Stimulated activated naive CD8-positive, alpha-beta T cell treated with anti-CD3 and anti-CD28 coated beads, Interleukin-15, Interleukin-2, amounts not matched to agents 100 ng/mL and 50 ng/mL, for 24 hours (primary cell): ENCODE measurements at regions not wholly inside any gene's neighbourhood (a gene's known extent, or its start where the extent isn't known, plus 50 kb on each side); places are given as distances from the start of the nearest gene placed in this dataset.

Experiments used
- H3K27ac Mint-ChIP-seq: one replicate; pipeline ENCODE4 v1.8.0; 2021; ENCODE audit warnings: mild to moderate bottlenecking, mixed read lengths
- H3K27me3 Mint-ChIP-seq: one replicate; pipeline ENCODE4 v1.8.0; 2021; ENCODE audit warnings: mixed read lengths
- H3K36me3 Mint-ChIP-seq: one replicate; pipeline ENCODE4 v1.8.0; 2021; ENCODE audit warnings: low read depth, mixed read lengths
- H3K4me1 Mint-ChIP-seq: one replicate; pipeline ENCODE4 v1.8.0; 2021; ENCODE audit warnings: low read depth, mixed read lengths
- H3K4me3 Mint-ChIP-seq: one replicate; pipeline ENCODE4 v1.8.0; 2021; ENCODE audit warnings: mild to moderate bottlenecking, mixed read lengths
- H3K9me3 Mint-ChIP-seq: one replicate; pipeline ENCODE4 v1.8.0; 2021; ENCODE audit warnings: mixed read lengths

GRCh38 chr21:17981060-17981740 is 162.0 kb upstream of the C21orf91 start:
- no peaks in the 10 kb centered on the region for H3K27me3 Mint-ChIP-seq
- H3K4me1 Mint-ChIP-seq, result no peaks in the 10 kb centered on the region
- H3K36me3 Mint-ChIP-seq, result no peaks in the 10 kb centered on the region
- no peak overlapping the region for H3K27ac Mint-ChIP-seq
- no peaks in the 10 kb centered on the region for H3K9me3 Mint-ChIP-seq
- H3K4me3 Mint-ChIP-seq, result no peak overlapping the region

- H3K36me3 Mint-ChIP-seq, result no peaks in the 10 kb centered on the region
- H3K4me3 Mint-ChIP-seq, result no peak overlapping the region
- H3K27ac Mint-ChIP-seq, result no peak overlapping the region
- H3K27me3 Mint-ChIP-seq, result no peaks in the 10 kb centered on the region
- no peaks in the 10 kb centered on the region for H3K4me1 Mint-ChIP-seq
- H3K9me3 Mint-ChIP-seq, result no peaks in the 10 kb centered on the region
Observed at GRCh38 chr21:17979763-17980162, 160.6 kb upstream of the C21orf91 start.

- Mint-ChIP-seq H3K9me3 (no peaks in the 10 kb centered on the region), H3K4me3 (no peak overlapping the region), H3K27ac (no peak overlapping the region), H3K4me1 (no peaks in the 10 kb centered on the region), H3K36me3 (no peaks in the 10 kb centered on the region), H3K27me3 (no peaks in the 10 kb centered on the region)
Observed at GRCh38 chr21:17978895-17979294, 159.7 kb upstream of the C21orf91 start.

GRCh38 chr21:17976691-17977090 is 157.5 kb upstream of the C21orf91 start:
- Mint-ChIP-seq H3K27me3 (no peaks in the 10 kb centered on the region), H3K4me1 (no peaks in the 10 kb centered on the region), H3K27ac (no peak overlapping the region), H3K36me3 (no peaks in the 10 kb centered on the region), H3K4me3 (no peak overlapping the region), H3K9me3 (no peaks in the 10 kb centered on the region)

- H3K27me3 Mint-ChIP-seq, result no peaks in the 10 kb centered on the region
- no peaks in the 10 kb centered on the region for H3K36me3 Mint-ChIP-seq
- no peak overlapping the region for H3K27ac Mint-ChIP-seq
- no peak overlapping the region for H3K4me3 Mint-ChIP-seq
- no peaks in the 10 kb centered on the region for H3K4me1 Mint-ChIP-seq
- H3K9me3 Mint-ChIP-seq, result no peaks in the 10 kb centered on the region
Observed at GRCh38 chr21:17976139-17976538, 157.0 kb upstream of the C21orf91 start.

GRCh38 chr21:17967319-17967718 is 148.2 kb upstream of the C21orf91 start:
- no peaks in the 10 kb centered on the region for H3K4me1 Mint-ChIP-seq

GRCh38 chr21:17964716-17965115 is 145.6 kb upstream of the C21orf91 start:
- H3K36me3 Mint-ChIP-seq, result no peaks in the 10 kb centered on the region
- no peaks in the 10 kb centered on the region for H3K4me1 Mint-ChIP-seq
- no peaks in the 10 kb centered on the region for H3K27me3 Mint-ChIP-seq
- no peak overlapping the region for H3K4me3 Mint-ChIP-seq
- no peak overlapping the region for H3K27ac Mint-ChIP-seq
- no peaks in the 10 kb centered on the region for H3K9me3 Mint-ChIP-seq

More at GRCh38 chr21:17967319-17967718, 148.2 kb upstream of the C21orf91 start:
- Mint-ChIP-seq H3K36me3 (no peaks in the 10 kb centered on the region), H3K9me3 (no peaks in the 10 kb centered on the region), H3K4me3 (no peak overlapping the region), H3K27me3 (no peaks in the 10 kb centered on the region), H3K27ac (no peak overlapping the region)

- Mint-ChIP-seq H3K27ac (no peak overlapping the region), H3K9me3 (no peaks in the 10 kb centered on the region), H3K4me1 (no peaks in the 10 kb centered on the region), H3K36me3 (no peaks in the 10 kb centered on the region), H3K4me3 (no peak overlapping the region), H3K27me3 (no peaks in the 10 kb centered on the region)
Observed at GRCh38 chr21:17964199-17964598, 145.0 kb upstream of the C21orf91 start.

GRCh38 chr21:17950591-17950990 is 131.4 kb upstream of the C21orf91 start:
- no peak overlapping the region for H3K27ac Mint-ChIP-seq
- H3K27me3 Mint-ChIP-seq, result no peaks in the 10 kb centered on the region

GRCh38 chr21:17949421-17949820 is 130.3 kb upstream of the C21orf91 start:
- peaks cover 3% of the 10 kb centered on the region for H3K9me3 Mint-ChIP-seq
- no peaks in the 10 kb centered on the region for H3K4me1 Mint-ChIP-seq
- no peaks in the 10 kb centered on the region for H3K36me3 Mint-ChIP-seq
- no peak overlapping the region for H3K27ac Mint-ChIP-seq
- H3K27me3 Mint-ChIP-seq, result no peaks in the 10 kb centered on the region
- no peak overlapping the region for H3K4me3 Mint-ChIP-seq

More at GRCh38 chr21:17950591-17950990, 131.4 kb upstream of the C21orf91 start:
- Mint-ChIP-seq H3K36me3 (no peaks in the 10 kb centered on the region), H3K4me1 (no peaks in the 10 kb centered on the region), H3K9me3 (no peaks in the 10 kb centered on the region), H3K4me3 (no peak overlapping the region)

GRCh38 chr21:17947531-17947930 is 128.4 kb upstream of the C21orf91 start:
- H3K4me1 Mint-ChIP-seq, result no peaks in the 10 kb centered on the region
- H3K4me3 Mint-ChIP-seq, result no peak overlapping the region

GRCh38 chr21:17931080-17931479 is 111.9 kb upstream of the C21orf91 start:
- H3K4me3 Mint-ChIP-seq, result no peak overlapping the region
- H3K9me3 Mint-ChIP-seq, result no peaks in the 10 kb centered on the region
- H3K27me3 Mint-ChIP-seq, result no peaks in the 10 kb centered on the region

More at GRCh38 chr21:17947531-17947930, 128.4 kb upstream of the C21orf91 start:
- no peak overlapping the region for H3K27ac Mint-ChIP-seq
- H3K27me3 Mint-ChIP-seq, result no peaks in the 10 kb centered on the region
- H3K9me3 Mint-ChIP-seq, result peaks cover 3% of the 10 kb centered on the region
- H3K36me3 Mint-ChIP-seq, result no peaks in the 10 kb centered on the region

GRCh38 chr21:17930093-17930492 is 110.9 kb upstream of the C21orf91 start:
- H3K4me3 Mint-ChIP-seq, result no peak overlapping the region
- no peaks in the 10 kb centered on the region for H3K4me1 Mint-ChIP-seq
- no peaks in the 10 kb centered on the region for H3K27me3 Mint-ChIP-seq
- H3K9me3 Mint-ChIP-seq, result no peaks in the 10 kb centered on the region
- H3K27ac Mint-ChIP-seq, result no peak overlapping the region
- no peaks in the 10 kb centered on the region for H3K36me3 Mint-ChIP-seq

More at GRCh38 chr21:17931080-17931479, 111.9 kb upstream of the C21orf91 start:
- no peaks in the 10 kb centered on the region for H3K4me1 Mint-ChIP-seq
- H3K36me3 Mint-ChIP-seq, result no peaks in the 10 kb centered on the region
- no peak overlapping the region for H3K27ac Mint-ChIP-seq

- H3K27ac Mint-ChIP-seq, result no peak overlapping the region
- H3K9me3 Mint-ChIP-seq, result no peaks in the 10 kb centered on the region
- no peaks in the 10 kb centered on the region for H3K36me3 Mint-ChIP-seq
- no peak overlapping the region for H3K4me3 Mint-ChIP-seq
- no peaks in the 10 kb centered on the region for H3K27me3 Mint-ChIP-seq
- H3K4me1 Mint-ChIP-seq, result no peaks in the 10 kb centered on the region
Observed at GRCh38 chr21:17929510-17929909, 110.4 kb upstream of the C21orf91 start.

- Mint-ChIP-seq H3K36me3 (no peaks in the 10 kb centered on the region), H3K27ac (no peak overlapping the region)
Observed at GRCh38 chr21:17925899-17926298, 106.7 kb upstream of the C21orf91 start.

GRCh38 chr21:17925000-17925610 is 105.9 kb upstream of the C21orf91 start:
- no peaks in the 10 kb centered on the region for H3K36me3 Mint-ChIP-seq
- peaks cover 3% of the 10 kb centered on the region for H3K27me3 Mint-ChIP-seq
- no peaks in the 10 kb centered on the region for H3K9me3 Mint-ChIP-seq
- H3K27ac Mint-ChIP-seq, result no peak overlapping the region
- no peak overlapping the region for H3K4me3 Mint-ChIP-seq
- no peaks in the 10 kb centered on the region for H3K4me1 Mint-ChIP-seq

More at GRCh38 chr21:17925899-17926298, 106.7 kb upstream of the C21orf91 start:
- Mint-ChIP-seq H3K4me3 (no peak overlapping the region), H3K9me3 (no peaks in the 10 kb centered on the region), H3K4me1 (no peaks in the 10 kb centered on the region), H3K27me3 (peaks cover 3% of the 10 kb centered on the region)
